Central memory CD8-positive, alpha-beta T cell (primary cell): ENCODE measurements at regions not wholly inside any gene's neighbourhood (a gene's known extent, or its start where the extent isn't known, plus 50 kb on each side); places are given as distances from the start of the nearest gene placed in this dataset.
"Not testable (repeated sequence)": the region's sequence is repeated elsewhere in the genome, so short reads cannot be mapped to it uniquely, and the experiment has no call there.

ENCODE experiments used
- ATAC-seq: fragments of 150-1000 bp; cut with Tn5 transposase; replicated peaks from 2 replicates; pipeline ENCODE4 v1.10.0; 2022; ENCODE audit warnings: mild to moderate bottlenecking, moderate FRiP score, moderate number of reproducible peaks; ENCODE audit not compliant: poor library complexity, severe bottlenecking; ENCODE audit errors: extremely low read depth
- DNase-seq, 2 donors: peaks; one replicate each; pipeline ENCODE4 v3.0.0; 2021; ENCODE audit warnings: low spot score in 2 of 2
- H3K27ac Mint-ChIP-seq: one replicate; pipeline ENCODE4 v1.8.0; 2022; ENCODE audit warnings: low read depth, mild to moderate bottlenecking, moderate library complexity, mixed read lengths
- H3K27me3 Mint-ChIP-seq: one replicate; pipeline ENCODE4 v1.8.0; 2022; ENCODE audit warnings: mixed read lengths
- H3K36me3 Mint-ChIP-seq: one replicate; pipeline ENCODE4 v1.8.0; 2022; ENCODE audit warnings: mild to moderate bottlenecking, moderate library complexity, mixed read lengths; ENCODE audit not compliant: insufficient read depth
- H3K4me1 Mint-ChIP-seq: one replicate; pipeline ENCODE4 v1.8.0; 2022; ENCODE audit warnings: mixed read lengths
- H3K4me3 Mint-ChIP-seq: one replicate; pipeline ENCODE4 v1.8.0; 2022; ENCODE audit warnings: mild to moderate bottlenecking, moderate library complexity, mixed read lengths
- H3K9me3 Mint-ChIP-seq: one replicate; pipeline ENCODE4 v1.8.0; 2022; ENCODE audit warnings: mixed read lengths

- ATAC-seq, result no peak
- no peaks in the 10 kb centered on the region for H3K4me1 Mint-ChIP-seq
- no peak overlapping the region for H3K27ac Mint-ChIP-seq
- no peak overlapping the region for H3K4me3 Mint-ChIP-seq
- H3K9me3 Mint-ChIP-seq, result no peaks in the 10 kb centered on the region
- no peaks in the 10 kb centered on the region for H3K36me3 Mint-ChIP-seq
- no peak for DNase-seq
- H3K27me3 Mint-ChIP-seq, result peaks cover 43% of the 10 kb centered on the region
Observed at GRCh38 chr1:208462761-208463160, 218.6 kb upstream of the PLXNA2 start.

DNA sequence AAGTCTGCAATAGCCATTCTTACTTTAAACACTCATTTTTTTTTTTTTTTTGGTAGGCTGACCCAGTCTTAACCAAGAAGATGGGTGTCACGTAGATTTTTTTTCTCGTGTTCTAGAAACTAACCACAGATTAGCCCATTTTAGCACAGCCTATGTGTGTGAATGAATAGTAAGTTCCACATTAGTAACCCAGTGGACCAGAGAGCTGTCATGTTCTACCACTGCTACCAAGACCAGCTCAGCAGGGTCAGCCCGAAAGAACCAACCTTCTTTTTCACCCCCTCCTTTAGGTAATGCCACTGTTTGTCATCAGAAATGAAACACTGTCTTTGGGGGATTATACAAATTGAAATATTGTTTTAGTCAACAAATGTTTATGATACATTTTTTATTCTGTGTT is 221.1 kb upstream of the PLXNA2 start:
- H3K9me3 Mint-ChIP-seq, result no peaks in the 10 kb centered on the region
- H3K36me3 Mint-ChIP-seq, result no peaks in the 10 kb centered on the region
- ATAC-seq, result no peak
- no peak overlapping the region for H3K27ac Mint-ChIP-seq
- peaks cover 29% of the 10 kb centered on the region for H3K27me3 Mint-ChIP-seq
- no peak overlapping the region for H3K4me3 Mint-ChIP-seq
- H3K4me1 Mint-ChIP-seq, result no peaks in the 10 kb centered on the region
- no peak for DNase-seq

DNA sequence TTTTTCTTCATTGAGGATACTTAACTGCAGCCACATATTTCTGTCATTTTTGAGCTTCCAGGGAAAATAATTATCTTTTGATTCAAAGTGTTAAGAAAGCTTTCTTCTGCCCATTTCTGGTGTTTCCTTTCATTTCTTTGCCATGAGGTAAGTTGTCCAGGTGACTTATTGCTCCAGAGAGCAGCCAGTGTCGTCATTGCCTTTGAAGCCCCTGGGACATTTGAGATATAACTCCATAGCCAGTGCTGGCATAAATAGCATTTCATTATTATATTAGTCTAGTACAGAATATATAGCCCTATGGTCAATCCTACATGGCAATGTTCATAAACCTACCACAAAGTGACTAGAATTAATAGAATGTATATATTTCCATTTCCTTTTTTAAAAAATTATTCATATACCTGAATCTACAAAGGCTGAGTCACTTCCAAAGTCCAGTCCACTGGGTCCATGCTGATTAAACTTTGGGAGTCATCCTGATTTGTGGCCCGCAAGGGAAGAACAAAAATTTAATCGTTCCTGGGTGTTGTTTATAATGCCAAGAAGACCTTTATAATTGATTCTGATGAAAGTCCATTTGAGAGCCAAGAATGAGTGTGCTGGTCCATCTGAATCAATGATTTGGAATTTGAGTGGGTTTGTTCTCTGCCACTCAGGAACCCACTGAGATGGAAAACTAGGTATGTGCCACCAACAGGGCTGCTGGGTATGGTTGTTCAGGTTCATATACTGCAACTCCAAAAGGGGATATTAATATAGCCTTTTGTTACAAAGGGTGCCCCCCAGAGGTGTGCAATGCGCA is 221.8 kb upstream of the PLXNA2 start:
- Mint-ChIP-seq H3K27ac (no peak overlapping the region), H3K9me3 (no peaks in the 10 kb centered on the region), H3K27me3 (peaks cover 22% of the 10 kb centered on the region), H3K4me1 (no peaks in the 10 kb centered on the region), H3K4me3 (no peak overlapping the region), H3K36me3 (no peaks in the 10 kb centered on the region)
- ATAC-seq (no peak), DNase-seq (no peak)

GRCh38 chr1:208467151-208467780 is 223.1 kb upstream of the PLXNA2 start:
- Mint-ChIP-seq H3K9me3 (no peaks in the 10 kb centered on the region), H3K4me1 (no peaks in the 10 kb centered on the region)

GRCh38 chr1:208475449-208475848 is 231.3 kb upstream of the PLXNA2 start:
- DNase-seq, result no peak
- Mint-ChIP-seq H3K4me1 (no peaks in the 10 kb centered on the region), H3K36me3 (no peaks in the 10 kb centered on the region), H3K4me3 (no peak overlapping the region), H3K9me3 (no peaks in the 10 kb centered on the region), H3K27me3 (peaks cover 18% of the 10 kb centered on the region), H3K27ac (no peak overlapping the region)
- ATAC-seq, result no peak

More at GRCh38 chr1:208467151-208467780, 223.1 kb upstream of the PLXNA2 start:
- Mint-ChIP-seq H3K27me3 (peaks cover 19% of the 10 kb centered on the region), H3K36me3 (no peaks in the 10 kb centered on the region), H3K27ac (no peak overlapping the region), H3K4me3 (no peak overlapping the region)
- no peak for ATAC-seq
- no peak for DNase-seq

GRCh38 chr1:208475951-208476845 is 232.0 kb upstream of the PLXNA2 start:
- no peaks in the 10 kb centered on the region for H3K36me3 Mint-ChIP-seq
- H3K4me3 Mint-ChIP-seq, result no peak overlapping the region
- no peaks in the 10 kb centered on the region for H3K4me1 Mint-ChIP-seq
- peaks cover 21% of the 10 kb centered on the region for H3K27me3 Mint-ChIP-seq
- ATAC-seq (no peak), DNase-seq (no peak)
- H3K27ac Mint-ChIP-seq, result no peak overlapping the region
- H3K9me3 Mint-ChIP-seq, result no peaks in the 10 kb centered on the region

- H3K27ac Mint-ChIP-seq, result no peak overlapping the region
- DNase-seq (no peak), ATAC-seq (no peak)
- no peaks in the 10 kb centered on the region for H3K9me3 Mint-ChIP-seq
- H3K4me3 Mint-ChIP-seq, result no peak overlapping the region
- no peaks in the 10 kb centered on the region for H3K36me3 Mint-ChIP-seq
- H3K27me3 Mint-ChIP-seq, result peaks cover 21% of the 10 kb centered on the region
- no peaks in the 10 kb centered on the region for H3K4me1 Mint-ChIP-seq
Observed at GRCh38 chr1:208476846-208477170, 232.6 kb upstream of the PLXNA2 start.

GRCh38 chr1:208479435-208479834 is 235.3 kb upstream of the PLXNA2 start:
- ATAC-seq, result no peak
- Mint-ChIP-seq H3K36me3 (no peaks in the 10 kb centered on the region), H3K4me3 (no peak overlapping the region), H3K4me1 (no peaks in the 10 kb centered on the region), H3K9me3 (no peaks in the 10 kb centered on the region), H3K27me3 (peaks cover 21% of the 10 kb centered on the region), H3K27ac (no peak overlapping the region)
- no peak for DNase-seq

DNA sequence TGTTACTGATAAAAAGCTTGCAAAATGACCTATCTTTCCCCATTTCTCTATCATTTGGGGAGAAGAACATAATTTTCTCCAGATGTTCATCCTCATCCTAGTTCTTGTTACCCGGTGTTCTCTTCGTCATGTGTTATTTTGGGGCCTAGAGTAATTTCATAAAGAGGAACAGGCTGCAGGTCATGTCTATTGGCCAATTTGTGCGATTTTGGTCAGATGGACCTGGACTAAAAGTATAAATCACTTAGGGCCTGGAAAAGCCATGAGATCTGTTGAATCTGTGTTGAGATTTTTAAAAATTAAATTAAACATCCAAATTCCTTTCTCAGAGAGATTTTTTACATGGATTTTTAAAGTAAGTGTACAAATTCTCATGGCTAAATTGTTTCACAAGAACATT is 241.3 kb upstream of the PLXNA2 start:
- Mint-ChIP-seq H3K4me1 (no peaks in the 10 kb centered on the region), H3K27ac (no peak overlapping the region), H3K4me3 (no peak overlapping the region), H3K36me3 (peaks cover 1% of the 10 kb centered on the region), H3K9me3 (no peaks in the 10 kb centered on the region), H3K27me3 (peaks cover 2% of the 10 kb centered on the region)
- ATAC-seq, result no peak
- no peak for DNase-seq

GRCh38 chr1:208486677-208487076 is 242.5 kb upstream of the PLXNA2 start:
- ATAC-seq (no peak), DNase-seq (no peak)
- Mint-ChIP-seq H3K9me3 (no peaks in the 10 kb centered on the region), H3K27ac (no peak overlapping the region), H3K4me1 (no peaks in the 10 kb centered on the region), H3K4me3 (no peak overlapping the region), H3K36me3 (peaks cover 1% of the 10 kb centered on the region), H3K27me3 (no peaks in the 10 kb centered on the region)

GRCh38 chr1:208488432-208488831 is 244.2 kb upstream of the PLXNA2 start:
- not testable (repeated sequence) for H3K27me3 Mint-ChIP-seq, ATAC-seq, DNase-seq, H3K27ac Mint-ChIP-seq, H3K4me3 Mint-ChIP-seq, H3K4me1 Mint-ChIP-seq, H3K36me3 Mint-ChIP-seq, H3K9me3 Mint-ChIP-seq

- no peak for ATAC-seq
- no peaks in the 10 kb centered on the region for H3K4me1 Mint-ChIP-seq
- peaks cover 73% of the 10 kb centered on the region for H3K27me3 Mint-ChIP-seq
- H3K36me3 Mint-ChIP-seq, result no peaks in the 10 kb centered on the region
- DNase-seq, result no peak
- H3K27ac Mint-ChIP-seq, result no peak overlapping the region
- H3K9me3 Mint-ChIP-seq, result peaks cover 5% of the 10 kb centered on the region
- no peak overlapping the region for H3K4me3 Mint-ChIP-seq
Observed at GRCh38 chr1:208496467-208497371, 252.5 kb upstream of the PLXNA2 start.
